HG03039 (cell line): ENCODE measurements at regions not wholly inside any gene's neighbourhood (a gene's known extent, or its start where the extent isn't known, plus 50 kb on each side); places are given as distances from the start of the nearest gene placed in this dataset.
"Not testable (repeated sequence)": the region's sequence is repeated elsewhere in the genome, so short reads cannot be mapped to it uniquely, and the experiment has no call there.

Source experiments
- ATAC-seq: cut with Tn5 transposase; IDR thresholded peaks from one replicate; pipeline ENCODE4 v1.9.1; 2021; ENCODE audit warnings: mild to moderate bottlenecking, moderate library complexity; ENCODE audit not compliant: unreplicated experiment

DNA sequence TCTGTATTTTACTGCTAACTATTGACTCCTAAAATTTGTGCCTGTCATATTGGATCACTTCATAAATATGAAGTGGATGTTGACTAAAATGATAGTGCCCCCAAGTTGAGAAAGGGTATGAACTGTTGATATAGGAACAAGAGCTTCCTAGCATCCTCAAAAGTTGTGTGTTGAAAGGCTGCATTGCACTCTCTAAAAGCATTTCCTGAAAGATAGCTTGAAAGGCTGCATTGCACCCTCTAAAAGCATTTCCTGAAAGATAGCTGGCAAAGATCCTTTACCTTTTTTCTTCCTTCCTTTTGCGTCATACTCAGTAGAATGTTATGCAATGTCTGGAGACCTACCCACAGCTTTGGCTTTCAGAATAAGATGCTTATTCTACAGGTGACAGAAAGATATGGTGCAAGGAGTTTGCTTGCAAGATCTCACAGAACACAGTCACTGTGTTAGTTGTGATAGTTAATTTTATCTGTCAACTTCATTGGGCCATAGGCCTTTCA lies 274.6 kb upstream of the GALNTL6 start:
- no peak for ATAC-seq

GRCh38 chr4:171534391-171534790 lies 278.8 kb upstream of the GALNTL6 start:
- no peak for ATAC-seq

GRCh38 chr4:171532968-171533367 lies 280.2 kb upstream of the GALNTL6 start:
- ATAC-seq: no peak

- ATAC-seq: no peak
Measured at GRCh38 chr4:171524903-171525302, 288.3 kb upstream of the GALNTL6 start.

DNA sequence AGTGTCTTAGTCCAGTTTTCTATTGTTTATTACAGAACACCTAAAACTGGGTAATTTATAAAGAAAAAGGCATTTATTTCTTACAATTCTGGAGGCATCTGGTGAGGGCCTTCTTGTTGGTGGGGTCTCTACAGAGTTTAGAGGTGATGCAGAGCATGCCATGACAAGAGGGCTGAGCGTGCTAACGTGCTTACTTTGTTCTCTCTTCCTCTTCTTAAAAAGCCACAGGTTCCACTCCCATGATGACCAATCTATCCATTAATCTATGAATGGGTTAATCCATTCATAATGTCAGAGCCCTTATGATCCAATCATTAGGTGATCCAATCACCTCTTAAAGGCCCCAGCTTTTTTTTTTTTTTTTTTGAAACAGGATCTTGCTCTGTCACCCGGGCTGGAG lies 291.5 kb upstream of the GALNTL6 start:
- no peak for ATAC-seq

- ATAC-seq: no peak
Measured at GRCh38 chr4:171519457-171519856, 293.7 kb upstream of the GALNTL6 start.

DNA sequence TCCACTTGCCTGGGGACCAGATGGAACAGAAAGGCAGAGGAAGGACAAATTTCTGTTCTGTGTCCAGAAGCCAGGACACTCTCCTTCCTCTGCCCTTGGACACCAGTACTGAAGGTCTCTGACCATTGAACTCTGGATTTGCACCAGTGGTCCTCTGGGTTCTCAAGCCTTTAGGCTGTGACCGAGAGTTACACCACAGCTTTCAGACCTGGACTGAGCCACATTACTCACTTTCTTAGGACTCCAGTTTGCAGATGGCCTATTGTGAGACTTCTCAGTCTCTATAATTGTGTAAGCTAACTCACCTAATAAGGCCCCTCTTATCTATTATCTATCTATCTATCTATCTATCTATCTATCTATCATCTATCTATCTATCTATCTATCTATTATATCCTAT lies 295.3 kb upstream of the GALNTL6 start:
- ATAC-seq: no peak

DNA sequence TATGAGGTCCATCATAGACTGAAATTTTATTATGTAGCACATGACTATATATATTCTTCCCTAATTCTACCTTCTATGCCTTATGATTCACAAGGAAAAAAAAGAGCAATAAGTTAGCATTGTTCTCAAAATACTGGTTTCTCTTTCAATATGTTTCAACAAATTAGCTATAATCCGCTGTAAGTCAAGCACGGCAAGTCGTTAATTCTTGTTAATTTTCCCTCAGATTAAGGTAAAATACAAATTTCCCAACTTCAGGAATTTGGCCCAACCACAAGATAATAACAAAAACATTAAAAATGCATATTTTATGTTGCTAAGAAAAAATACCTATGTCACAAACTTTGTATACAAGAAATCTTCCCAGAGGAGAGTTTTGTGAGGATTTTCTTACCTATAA lies 296.5 kb upstream of the GALNTL6 start:
- ATAC-seq: no peak

DNA sequence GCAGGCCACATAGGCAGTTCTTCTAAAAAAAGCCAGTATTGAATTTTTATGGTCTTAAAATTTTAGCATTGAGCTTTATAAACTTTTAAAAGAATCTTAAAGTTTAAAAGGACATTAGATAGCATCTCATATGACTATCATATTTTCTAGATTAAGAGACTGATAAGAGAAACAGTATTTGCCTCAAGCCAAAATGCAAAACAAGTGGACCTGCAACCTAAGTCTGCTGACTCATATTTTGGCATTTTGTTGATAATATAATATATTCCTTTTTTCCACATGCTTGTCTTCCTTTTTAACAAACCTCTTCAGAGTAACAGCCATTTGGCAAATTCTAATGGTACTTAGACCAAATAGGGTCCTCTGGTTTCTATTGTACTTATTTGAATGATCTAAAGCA lies 328.5 kb upstream of the GALNTL6 start:
- ATAC-seq: no peak

GRCh38 chr4:171478181-171478580 lies 335.0 kb upstream of the GALNTL6 start:
- ATAC-seq: no peak

- not testable (repeated sequence) for ATAC-seq
Measured at GRCh38 chr4:171475111-171475510, 338.1 kb upstream of the GALNTL6 start.

DNA sequence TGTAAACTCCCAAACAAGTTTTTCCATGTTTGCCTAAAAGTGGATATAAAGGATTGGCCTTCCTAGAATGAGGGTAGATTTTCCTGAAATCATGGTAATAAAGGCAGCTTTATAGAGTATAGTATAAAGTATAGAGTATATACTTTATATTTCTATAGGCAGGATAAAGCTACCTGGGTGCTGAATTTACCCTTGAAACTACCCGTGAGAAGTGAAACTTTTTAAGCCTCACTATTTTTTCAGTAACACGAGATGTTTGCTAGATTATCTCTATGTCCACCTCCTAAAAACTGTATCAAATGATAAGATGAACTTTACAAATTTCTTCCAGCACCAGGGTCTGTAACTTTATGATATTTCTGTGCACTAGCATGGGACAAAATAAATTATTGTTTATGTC lies 340.0 kb upstream of the GALNTL6 start:
- no peak for ATAC-seq

DNA sequence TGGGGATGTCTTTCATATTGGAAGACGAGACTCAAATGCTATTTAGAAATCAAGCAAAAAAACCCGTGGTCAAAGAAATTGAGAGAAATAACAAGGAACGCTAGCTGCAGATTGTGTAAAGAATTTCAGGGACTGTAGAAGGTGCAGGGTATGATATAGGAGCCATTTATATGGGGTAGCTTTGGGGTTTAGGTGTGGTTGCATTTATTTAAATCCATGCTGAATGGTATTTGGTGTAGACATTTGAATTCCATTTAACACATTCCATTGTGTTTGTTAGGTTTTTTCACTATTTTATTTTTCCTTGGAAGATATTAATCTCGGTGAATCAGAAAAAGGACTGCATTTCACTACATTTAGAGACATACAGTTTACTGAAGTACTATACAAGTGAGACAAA lies 341.0 kb upstream of the GALNTL6 start:
- ATAC-seq: no peak

GRCh38 chr4:171464499-171464898 lies 348.7 kb upstream of the GALNTL6 start:
- ATAC-seq: no peak

DNA sequence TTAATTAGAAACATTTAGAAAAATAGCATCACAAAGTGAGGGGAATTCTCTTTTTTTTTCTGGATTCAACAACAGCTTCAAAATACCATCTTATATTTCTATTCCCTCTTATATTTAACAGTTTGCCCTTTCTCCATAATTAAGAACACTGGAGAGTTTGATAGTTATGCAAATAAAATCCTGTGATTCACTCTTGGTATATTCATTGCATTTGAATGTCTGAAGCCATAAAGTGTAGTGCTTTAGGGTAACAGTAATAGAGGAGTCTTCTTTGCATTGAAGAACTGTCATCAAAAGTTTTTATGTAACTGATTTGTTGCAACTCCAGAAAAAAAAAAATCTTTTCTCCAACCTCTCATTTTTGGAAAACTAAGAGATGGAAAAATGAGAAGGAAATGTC lies 352.0 kb upstream of the GALNTL6 start:
- no peak for ATAC-seq

DNA sequence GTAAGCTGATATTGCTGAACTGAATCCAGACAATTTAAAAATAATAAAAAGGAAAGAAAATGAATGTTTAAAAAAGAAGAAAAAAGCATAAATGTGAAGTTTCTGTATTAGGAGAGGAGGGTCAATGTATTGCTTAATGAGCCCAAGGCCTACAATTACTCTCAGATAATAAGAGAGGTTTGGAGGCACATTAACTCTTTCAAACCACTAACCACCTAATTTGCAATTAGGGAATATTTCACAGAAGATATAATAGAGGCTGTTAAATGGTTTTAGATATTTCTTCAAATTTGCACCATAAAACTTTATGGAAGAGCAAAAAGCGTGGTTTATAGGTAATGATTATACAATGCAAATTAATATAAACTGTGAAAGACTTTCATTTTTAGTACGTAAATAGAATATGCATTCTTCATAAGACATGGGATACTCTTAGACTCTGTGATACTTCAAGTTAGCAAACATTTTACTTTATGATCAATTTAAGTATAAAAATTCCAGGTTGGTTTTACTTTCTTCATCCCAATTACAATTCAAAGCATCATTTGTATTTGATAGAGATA lies 364.2 kb upstream of the GALNTL6 start:
- ATAC-seq: no peak

DNA sequence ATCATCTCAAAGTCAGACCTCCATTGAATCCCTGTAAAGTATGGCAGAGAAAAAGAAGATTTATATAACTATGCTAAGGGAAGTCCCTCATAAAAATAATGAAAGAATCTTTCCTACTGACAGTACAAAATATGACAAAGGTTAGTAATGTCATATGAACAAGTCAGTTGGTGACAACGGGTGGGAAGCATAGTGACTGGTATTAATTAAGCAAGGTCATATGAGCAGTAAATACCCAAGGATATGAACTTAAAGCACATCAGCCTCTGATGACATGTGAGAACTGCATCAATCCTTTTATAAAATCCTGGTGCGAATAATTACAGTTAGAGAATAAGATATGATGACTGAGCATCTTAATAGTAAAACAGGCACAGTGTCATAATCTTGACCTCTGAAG lies 364.8 kb upstream of the GALNTL6 start:
- ATAC-seq: no peak

- ATAC-seq: no peak
Measured at GRCh38 chr4:171441300-171441941, 371.8 kb upstream of the GALNTL6 start.

GRCh38 chr4:171433674-171434073 lies 379.5 kb upstream of the GALNTL6 start:
- no peak for ATAC-seq

DNA sequence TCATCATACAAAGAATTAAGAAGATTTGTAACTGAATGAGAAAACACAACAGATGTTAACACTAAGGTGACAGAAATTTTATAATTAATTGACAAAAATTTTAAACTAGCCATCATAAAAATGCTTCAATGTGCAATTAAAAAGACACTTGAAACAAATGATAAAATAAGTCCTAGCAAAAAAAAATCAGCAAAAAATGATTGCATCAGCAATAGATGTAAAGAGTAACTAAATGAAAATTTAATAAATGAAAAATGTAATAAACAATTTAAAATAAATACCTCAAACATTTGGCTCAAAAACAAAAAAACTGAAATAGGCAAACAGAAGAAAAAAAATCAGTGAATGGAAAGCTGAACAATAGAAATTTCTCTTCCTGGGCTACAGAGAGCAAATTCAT lies 380.7 kb upstream of the GALNTL6 start:
- no peak for ATAC-seq

DNA sequence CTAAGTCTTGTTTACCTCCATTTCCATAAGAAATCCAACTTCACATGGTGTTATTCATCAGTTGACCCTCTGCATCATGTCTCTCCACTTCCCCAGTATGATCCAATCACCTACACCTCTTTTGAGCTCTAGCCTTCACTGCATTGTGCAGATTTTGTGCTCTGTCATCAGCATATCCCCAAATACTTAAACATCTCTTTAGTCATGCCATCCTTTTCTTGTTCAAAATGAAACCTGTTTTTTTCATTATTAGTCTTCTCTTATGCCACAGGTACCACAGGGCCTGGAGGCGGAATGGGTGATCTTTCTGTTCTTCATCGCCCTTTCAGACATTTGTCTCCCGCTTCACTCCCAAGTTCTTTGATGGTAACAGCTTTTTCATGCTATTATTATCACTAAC lies 382.7 kb upstream of the GALNTL6 start:
- ATAC-seq: peak; percentile 75

- no peak for ATAC-seq
Measured at GRCh38 chr4:171397175-171397574, 416.0 kb upstream of the GALNTL6 start.

- ATAC-seq: no peak
Measured at GRCh38 chr4:171390626-171391025, 422.6 kb upstream of the GALNTL6 start.
